ENCODE measurements at regions not wholly inside any gene's neighbourhood (a gene's known extent, or its start where the extent isn't known, plus 50 kb on each side); places are given as distances from the start of the nearest gene placed in this dataset.

DNA sequence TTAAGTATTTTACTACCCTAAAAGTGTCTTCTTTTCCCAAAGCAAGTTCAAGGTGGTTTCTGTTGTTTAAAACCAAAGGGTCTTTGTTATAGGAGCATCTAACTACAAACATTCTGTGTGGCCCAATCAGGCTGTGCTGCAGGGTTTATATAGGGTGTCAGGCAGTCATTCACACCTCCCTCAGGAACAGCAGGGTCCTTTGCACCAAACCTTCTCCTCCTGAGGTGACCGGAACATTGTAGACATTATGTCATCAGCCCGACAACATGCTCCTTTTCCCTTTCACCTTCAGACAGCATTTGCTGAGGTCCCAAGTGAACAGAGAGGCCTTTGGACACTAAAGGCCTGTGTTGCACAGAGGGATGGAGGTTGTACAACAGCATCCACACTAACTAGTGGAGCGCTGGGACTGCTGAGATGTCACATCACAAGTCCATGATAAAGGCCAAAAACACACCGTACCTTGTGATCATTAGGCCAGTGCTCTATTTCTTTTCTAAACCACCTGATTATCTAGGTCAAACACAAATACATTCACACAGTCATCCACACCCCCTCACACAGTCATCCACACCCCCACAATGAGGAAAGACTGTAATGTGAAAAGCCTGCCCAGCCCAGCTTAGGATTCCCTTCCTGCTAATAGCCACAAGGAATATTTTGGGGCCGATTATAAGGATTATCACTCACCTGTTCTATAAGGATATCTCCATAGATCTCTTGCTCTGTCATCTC is 123.8 kb upstream of the VLDLR start:
- H3K4me3 ChIP-seq (ENCODE audit: low read depth, low read length): no peak overlapping the region
- no peaks in the 10 kb centered on the region for H3K27me3 ChIP-seq (ENCODE audit: control insufficient read depth, insufficient read depth, low read length)
- H3K36me3 ChIP-seq (ENCODE audit: control insufficient read depth, insufficient read depth, low read length): no peaks in the 10 kb centered on the region
- POLR2A ChIA-PET: no interaction called here
- CTCF ChIA-PET: no interaction called here
- TF ChIP-seq CTCF (IDR thresholded peaks at IDR 0.05; ENCODE audit: insufficient read depth, low read depth, low read length): no peak
- DNase-seq (ENCODE audit: low read depth): no peak

DNA sequence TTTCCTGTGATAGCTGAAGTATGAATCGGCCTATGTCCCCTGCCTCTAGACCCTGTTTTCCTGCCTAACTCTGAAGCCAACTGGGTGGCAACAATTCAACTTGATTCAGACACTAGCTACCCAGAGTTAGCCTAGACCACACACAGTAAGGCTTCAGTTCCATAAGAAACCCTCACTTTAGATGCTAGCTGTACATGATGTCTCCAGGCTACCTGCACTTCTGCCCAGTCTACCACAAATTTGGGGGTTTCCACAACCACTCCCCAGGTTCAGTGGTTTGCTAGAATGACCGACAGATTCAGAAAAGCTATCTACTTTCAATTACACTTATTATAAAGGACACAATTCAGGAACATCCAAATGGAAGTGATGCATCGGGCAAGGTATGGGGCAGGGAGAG is 119.4 kb upstream of the VLDLR start:
- Histone ChIP-seq H3K4me3 (ENCODE audit: low read depth, low read length) (no peak overlapping the region), H3K27me3 (ENCODE audit: control insufficient read depth, insufficient read depth, low read length) (no peaks in the 10 kb centered on the region), H3K36me3 (ENCODE audit: control insufficient read depth, insufficient read depth, low read length) (no peaks in the 10 kb centered on the region)
- no peak for DNase-seq (ENCODE audit: low read depth)
- TF ChIP-seq CTCF (IDR thresholded peaks at IDR 0.05; ENCODE audit: insufficient read depth, low read depth, low read length): no peak
- ChIA-PET CTCF (no interaction called here), POLR2A (no interaction called here)

DNA sequence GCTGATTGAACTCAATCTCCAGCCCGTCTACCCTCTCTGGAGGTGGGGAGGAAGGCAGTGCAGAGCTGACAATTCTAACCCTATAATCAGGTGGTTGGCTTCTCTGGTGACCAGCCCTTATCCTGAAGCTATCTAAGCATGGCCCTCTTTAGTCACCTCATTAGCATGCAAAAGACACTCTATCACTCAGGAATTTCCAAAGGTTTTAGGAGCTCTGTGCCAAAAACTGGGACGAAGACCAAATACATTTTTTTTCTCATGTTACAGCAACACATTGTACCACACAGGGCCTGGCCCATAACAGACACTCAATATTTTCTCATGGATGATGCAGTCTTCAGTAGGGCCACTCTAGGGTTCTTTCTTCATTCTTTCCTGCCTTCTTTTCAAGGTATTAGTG is 118.8 kb upstream of the VLDLR start:
- ChIA-PET CTCF (interaction anchor here (0.6 to 1.7 kb wide), 2 partner anchors 8 to 1252 kb away, joined by 3 to 4 read pairs; no protein-coding TSS in a partner anchor), POLR2A (no interaction called here)
- H3K27me3 ChIP-seq (ENCODE audit: control insufficient read depth, insufficient read depth, low read length): no peaks in the 10 kb centered on the region
- DNase-seq (ENCODE audit: low read depth): peak; percentile 39
- no peak overlapping the region for H3K4me3 ChIP-seq (ENCODE audit: low read depth, low read length)
- H3K36me3 ChIP-seq (ENCODE audit: control insufficient read depth, insufficient read depth, low read length): no peaks in the 10 kb centered on the region
- TF ChIP-seq CTCF (IDR thresholded peaks at IDR 0.05; ENCODE audit: insufficient read depth, low read depth, low read length): no peak

GRCh38 chr9:2506321-2506720 is 115.3 kb upstream of the VLDLR start:
- no peak for DNase-seq (ENCODE audit: low read depth)
- POLR2A ChIA-PET: interaction anchor here (0.5 kb wide), 1 partner anchor 223 kb away, joined by 4 read pairs; no protein-coding TSS in a partner anchor

GRCh38 chr9:2523591-2523990 is 98.0 kb upstream of the VLDLR start:
- DNase-seq (ENCODE audit: low read depth): no peak
- ChIA-PET POLR2A (no interaction called here), CTCF (no interaction called here)
- Histone ChIP-seq H3K27me3 (ENCODE audit: control insufficient read depth, insufficient read depth, low read length) (no peaks in the 10 kb centered on the region), H3K36me3 (ENCODE audit: control insufficient read depth, insufficient read depth, low read length) (no peaks in the 10 kb centered on the region), H3K4me3 (ENCODE audit: low read depth, low read length) (no peak overlapping the region)
- TF ChIP-seq CTCF (IDR thresholded peaks at IDR 0.05; ENCODE audit: insufficient read depth, low read depth, low read length): no peak

More at GRCh38 chr9:2506321-2506720, 115.3 kb upstream of the VLDLR start:
- Histone ChIP-seq H3K4me3 (ENCODE audit: low read depth, low read length) (no peak overlapping the region), H3K27me3 (ENCODE audit: control insufficient read depth, insufficient read depth, low read length) (no peaks in the 10 kb centered on the region), H3K36me3 (ENCODE audit: control insufficient read depth, insufficient read depth, low read length) (no peaks in the 10 kb centered on the region)
- CTCF ChIA-PET: interaction anchor here (1.0 kb wide), 1 partner anchor 345 kb away, joined by 3 read pairs; no protein-coding TSS in a partner anchor
- no peak for TF ChIP-seq CTCF (IDR thresholded peaks at IDR 0.05; ENCODE audit: insufficient read depth, low read depth, low read length)
